CD4-positive, alpha-beta T cell treated with Interleukin-10 for 1 hour (primary cell): ENCODE measurements at regions not wholly inside any gene's neighbourhood (a gene's known extent, or its start where the extent isn't known, plus 50 kb on each side); places are given as distances from the start of the nearest gene placed in this dataset.

ENCODE experiments used
- DNase-seq: peaks from one replicate; pipeline ENCODE4 v3.0.0-alpha.2; 2020

DNA sequence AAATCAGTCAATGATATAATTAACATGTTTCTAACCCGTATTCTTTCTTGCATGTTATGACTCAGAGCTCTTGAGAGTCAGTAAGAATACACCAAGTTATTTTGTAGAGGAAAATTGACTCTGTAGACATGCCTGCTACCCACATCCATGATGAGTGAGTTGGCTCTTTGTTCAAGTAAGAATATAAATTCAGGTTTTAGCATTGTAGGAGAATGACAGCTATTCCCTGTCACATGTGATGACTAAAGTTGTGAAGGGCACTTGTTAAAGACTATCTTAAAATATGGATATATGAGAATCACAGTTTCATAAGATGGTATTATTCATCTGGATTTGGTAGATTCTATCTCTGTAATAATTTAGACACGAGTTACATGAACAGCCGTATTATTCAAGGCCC, 209.1 kb downstream of the CCDC59 start:
- DNase-seq: no peak

DNA sequence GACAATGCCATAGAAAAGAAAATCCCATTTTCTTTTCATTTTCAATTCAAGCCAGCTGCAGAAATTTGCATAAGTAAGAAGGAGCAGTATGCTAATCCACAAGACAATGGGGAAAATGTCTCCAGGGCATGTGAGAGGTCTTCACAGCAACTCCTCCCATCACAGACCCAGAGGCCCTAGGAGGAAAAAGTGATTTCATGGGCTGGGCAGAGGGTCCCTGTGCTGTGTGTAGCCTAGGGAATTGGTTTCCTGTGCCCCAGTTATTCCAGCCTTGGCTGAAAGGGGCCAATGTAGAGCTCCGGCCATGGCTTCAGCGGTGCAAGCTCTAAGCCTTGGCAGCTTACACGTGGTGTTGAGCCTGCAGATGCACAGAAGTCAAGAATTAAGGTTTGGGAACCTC, 211.4 kb downstream of the CCDC59 start:
- DNase-seq: no peak

DNA sequence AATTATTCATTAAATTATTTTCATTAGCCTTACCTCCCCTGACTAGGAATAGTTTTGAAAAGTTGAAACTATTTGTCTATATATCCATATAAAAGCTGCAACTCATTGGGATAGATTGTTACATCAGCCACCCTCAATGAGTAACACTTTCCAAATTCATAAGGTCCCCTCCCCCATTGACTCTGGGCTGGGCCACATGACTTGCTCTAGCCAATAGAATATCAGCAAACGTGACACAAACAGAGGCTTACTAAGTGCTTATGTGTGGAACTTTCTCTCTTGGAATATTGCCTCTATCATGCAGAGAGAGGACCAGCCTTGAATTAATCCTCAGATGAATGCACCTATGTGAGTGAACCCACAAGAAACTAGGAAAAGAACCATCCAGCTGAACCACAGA, 213.7 kb downstream of the CCDC59 start:
- DNase-seq: no peak

DNA sequence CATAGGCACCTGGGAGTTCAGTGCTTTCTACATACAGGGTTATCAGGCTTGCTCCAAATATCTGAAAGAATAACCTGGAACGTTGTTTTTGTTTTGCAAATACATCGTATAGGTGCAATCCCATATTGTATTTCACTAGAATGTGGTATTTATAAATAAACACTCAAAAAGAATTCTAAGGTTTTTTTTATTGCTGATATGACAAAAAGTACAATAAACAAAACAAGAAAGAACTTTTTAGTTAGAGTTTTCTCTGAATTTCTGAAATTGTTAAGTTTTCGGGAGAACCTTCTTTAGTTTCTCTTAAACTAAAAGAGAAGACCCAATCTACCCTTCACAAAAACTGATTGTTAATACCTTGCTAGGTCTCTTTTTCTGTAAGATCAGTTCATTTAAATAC, 225.8 kb downstream of the CCDC59 start:
- no peak for DNase-seq

DNA sequence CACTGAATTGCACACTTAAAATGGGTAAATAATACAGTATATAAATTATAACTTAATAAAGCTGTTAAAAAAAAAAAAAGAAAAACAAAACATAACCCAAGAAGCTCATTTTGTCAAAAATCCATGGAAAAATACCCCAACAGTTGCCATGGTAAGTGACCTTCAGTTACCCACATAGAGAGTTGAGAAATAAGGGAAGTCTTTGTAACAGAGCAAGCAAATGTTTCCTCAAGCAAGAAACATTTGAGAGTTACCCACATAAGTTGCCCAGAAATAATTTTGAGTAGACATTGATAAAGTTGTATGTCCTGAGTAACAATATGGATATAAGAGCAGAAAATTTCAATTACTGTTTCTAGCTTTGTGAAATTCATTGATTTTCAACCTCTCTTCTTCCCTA, 227.4 kb downstream of the CCDC59 start:
- no peak for DNase-seq

DNA sequence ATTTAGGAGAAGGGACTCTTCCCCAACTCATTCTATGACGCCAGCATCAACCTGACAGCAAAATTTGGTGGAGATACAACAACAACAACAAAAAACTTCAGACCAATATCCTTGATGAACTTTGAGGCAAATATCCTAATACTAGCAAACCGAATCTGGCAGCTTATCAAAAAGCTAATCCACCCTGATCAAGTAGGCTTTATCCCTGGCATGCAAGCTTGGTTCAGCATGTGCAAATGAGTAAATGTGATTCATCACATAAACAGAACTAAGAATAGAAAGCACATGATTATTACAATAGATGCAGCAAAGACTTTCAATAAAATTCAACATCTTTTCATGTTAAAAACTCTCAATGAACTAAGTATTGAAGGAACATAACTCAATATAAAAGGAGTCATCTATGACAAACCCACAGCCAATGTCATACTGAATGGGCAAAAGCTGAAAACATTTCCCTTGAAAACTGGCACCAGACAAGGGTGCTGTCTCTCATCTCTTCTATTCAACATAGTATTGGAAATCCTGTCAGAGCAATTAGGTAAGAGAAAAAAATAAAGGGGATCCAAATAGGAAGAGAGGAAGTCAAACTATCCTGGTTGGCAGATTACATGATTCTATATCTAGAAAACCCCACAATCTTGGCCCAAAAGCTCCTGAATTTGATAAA, 233.3 kb downstream of the CCDC59 start:
- no peak for DNase-seq

DNA sequence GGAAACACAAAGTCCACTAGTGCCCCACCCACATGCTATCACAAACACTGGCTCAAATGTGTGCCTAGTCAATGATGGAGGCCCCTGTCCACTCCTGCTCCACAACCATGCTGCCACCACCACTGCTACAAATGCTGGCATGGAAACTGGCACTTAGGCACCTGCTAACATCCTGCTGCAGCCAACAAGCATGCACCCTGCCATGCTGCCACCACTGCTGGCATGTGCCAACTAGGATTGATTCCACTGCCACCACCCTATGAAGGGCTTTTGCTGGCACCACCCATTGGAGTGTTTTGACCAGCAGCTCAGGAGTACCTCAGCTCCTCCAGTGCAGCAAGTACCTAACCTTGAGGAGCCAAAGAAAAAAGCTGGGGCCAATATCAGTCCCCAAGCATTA, 236.6 kb downstream of the CCDC59 start:
- DNase-seq: no peak

DNA sequence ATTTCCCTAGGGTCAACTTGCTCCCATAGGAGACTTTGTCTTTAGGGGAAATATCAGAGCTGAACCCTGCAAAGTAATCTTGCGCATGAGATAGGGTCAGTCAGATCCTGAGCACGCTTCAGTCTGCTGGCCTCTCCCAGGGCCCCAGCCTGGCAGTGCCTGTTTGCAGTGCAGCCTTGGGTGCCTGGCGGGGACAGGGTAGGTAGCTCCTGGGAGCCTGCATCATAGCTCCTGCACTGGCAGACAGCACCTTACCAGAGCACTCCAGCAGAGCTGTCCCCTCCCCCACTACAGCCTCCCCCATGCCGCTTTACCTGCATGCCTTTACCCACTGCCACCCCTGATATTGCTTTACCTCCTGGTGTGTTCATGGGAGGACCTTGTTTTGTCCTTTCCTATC, 237.3 kb downstream of the CCDC59 start:
- DNase-seq: no peak

DNA sequence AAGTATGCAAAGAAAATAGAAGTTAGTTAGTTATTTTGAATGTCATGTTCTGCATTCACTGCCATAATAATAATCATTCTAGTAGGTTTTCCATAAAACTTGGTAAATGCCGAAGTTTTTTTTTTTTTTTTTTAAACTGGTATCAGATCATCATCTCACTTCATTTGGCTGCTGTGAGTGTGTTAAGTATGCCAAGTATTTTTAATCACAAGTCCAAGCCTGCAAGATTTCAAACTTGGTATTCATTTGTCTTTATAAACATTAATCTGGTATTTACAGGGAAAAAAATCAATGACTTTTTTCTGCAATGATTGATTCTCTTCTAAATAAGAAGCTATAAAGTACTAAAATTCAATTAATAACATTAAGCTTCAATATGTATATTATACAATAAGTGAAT, 248.9 kb downstream of the CCDC59 start:
- DNase-seq: no peak

DNA sequence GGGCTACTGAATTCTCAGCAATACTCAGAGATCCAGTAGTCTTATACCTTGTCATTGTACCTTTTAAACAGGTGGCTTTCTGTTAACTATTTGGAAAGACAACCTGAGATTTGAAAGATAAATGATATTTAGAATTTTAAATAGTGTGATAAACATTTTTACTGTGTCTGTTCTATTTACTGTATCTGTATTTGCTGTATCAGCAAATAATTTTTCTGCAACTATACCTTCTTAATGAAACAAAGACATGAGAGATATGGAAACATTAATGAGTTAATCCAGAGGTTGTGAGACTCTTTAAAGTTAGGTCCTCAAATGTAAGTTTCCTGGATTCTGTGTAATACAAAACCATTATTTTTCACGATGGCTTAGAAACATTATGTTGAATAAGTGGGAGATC, 249.6 kb downstream of the CCDC59 start:
- DNase-seq: no peak

DNA sequence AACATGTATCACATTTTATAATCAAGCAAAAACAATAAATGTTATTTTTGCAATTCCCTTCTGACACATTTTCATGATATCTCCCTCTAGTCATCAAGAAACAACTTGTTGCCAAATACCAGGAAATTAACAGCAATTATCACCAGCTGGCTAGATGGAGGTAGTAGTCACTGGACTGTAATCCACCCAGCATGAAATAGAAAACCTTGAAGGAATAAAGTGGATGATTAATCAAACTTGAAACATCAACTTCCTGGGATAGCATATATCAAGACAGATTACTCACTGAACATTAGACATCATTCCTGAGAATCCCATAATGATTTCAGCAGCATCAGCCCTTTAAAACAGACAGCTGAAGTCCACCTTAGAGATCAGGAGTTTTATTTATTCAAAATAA, 259.0 kb downstream of the CCDC59 start:
- DNase-seq: no peak

DNA sequence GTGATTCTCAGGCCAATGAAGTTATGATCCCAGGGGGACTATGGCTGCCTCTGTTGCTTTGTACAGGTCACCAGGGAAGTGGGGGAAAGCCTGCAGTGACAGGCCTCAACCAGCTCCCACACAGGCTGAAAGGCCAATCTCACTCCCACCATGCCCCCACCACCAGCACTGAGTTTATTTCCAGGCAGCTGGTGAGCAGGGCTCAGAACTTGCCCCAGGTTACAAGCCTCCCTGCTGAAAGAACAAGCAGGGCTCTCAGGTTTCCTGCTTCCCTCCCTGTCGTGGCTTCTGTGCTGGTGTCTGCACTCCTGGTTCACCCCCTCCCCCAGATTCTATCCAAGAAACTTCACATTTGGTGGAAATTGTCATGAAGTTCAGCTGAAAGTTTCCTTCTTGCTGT, 260.3 kb downstream of the CCDC59 start:
- DNase-seq: no peak

DNA sequence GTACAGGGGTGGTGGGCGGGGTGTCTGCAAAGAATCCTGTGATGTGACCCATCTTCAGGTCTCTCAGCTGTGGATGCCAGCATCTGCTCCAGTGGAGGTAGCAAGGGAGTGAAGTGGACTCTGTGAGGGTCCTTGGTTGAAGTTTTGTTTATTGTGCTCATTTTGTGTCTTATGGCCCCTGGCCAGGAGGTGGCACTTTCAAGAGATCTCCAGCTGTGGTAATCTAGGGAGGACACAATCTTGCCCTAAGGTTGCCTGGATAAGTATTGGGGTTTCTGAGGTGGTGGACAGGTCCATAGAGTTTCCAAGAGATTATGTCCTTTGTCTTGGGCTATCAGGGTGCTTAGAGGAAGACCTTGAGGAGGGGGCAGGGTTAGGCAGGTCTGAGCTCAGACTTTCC, 260.7 kb downstream of the CCDC59 start:
- no peak for DNase-seq

DNA sequence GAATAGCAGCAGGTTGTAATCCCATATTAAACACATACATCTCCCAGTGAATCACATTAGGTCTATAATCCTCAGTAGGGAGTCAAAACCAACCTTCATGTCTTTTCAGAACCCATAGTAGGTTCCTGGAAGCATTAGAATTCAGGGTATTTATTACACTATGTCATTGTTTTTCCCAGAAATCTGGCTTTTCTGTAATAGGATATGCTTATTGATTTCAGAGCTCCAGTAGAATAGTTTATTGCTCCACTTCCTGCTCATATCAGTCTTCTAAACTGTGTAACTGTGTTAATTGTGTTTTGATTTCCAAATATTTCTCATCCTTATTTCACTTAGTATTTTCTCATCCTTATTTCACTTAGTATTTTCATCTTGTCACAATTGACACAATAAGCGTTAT, 268.0 kb downstream of the CCDC59 start:
- no peak for DNase-seq

DNA sequence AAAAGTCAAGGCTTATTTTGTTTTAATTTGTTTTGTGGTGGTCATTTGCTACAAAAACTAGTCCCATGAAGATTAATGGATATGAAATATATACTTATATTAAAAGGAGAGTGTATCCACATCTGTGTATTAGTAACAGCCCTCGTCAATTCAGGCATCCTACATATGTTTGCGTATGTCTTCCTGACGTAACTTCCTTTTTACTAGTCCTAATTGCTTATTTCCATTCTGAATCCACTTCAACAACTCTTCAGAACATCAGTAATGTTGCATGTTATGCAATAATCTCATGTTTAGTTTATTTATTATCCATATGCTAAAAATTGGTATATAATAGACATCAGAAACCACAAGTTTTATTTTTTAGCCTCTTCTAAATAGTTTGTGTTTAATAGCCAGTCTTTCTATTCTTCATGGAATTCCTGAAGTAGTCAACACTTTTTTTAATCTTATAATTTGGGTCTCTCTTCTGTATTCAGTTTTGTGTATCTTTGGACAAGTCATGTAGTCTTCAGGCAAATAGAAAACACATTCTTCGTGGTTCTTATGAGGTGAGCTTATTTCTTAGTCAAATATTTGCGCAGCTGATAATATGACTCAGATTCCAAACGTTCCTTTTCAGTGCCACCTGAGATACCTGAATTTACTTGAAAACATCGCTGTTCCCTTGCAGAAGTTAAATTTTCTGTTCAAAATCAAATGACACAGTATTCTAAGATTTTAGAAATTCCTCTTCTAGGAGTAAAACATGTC, 268.6 kb downstream of the CCDC59 start:
- DNase-seq: no peak

DNA sequence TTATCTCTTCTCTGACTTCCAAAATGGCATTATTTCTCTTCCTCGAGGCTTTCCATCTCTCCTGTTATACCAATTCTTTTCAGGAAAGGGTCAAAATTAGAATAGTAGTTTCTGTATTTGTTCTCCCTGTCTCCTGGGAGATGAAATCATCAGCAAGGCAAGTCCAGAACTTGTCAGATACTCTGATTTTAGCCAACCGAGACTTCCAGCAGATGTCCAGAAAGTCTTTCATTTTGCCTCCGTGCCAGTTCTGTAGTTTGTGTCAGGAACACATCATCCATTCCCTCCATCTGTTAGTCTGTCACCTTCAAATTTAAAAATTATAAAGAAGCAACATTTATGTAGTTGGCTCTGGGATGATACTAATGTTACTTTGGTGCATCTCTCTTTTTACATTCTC, 275.7 kb downstream of the CCDC59 start:
- no peak for DNase-seq

DNA sequence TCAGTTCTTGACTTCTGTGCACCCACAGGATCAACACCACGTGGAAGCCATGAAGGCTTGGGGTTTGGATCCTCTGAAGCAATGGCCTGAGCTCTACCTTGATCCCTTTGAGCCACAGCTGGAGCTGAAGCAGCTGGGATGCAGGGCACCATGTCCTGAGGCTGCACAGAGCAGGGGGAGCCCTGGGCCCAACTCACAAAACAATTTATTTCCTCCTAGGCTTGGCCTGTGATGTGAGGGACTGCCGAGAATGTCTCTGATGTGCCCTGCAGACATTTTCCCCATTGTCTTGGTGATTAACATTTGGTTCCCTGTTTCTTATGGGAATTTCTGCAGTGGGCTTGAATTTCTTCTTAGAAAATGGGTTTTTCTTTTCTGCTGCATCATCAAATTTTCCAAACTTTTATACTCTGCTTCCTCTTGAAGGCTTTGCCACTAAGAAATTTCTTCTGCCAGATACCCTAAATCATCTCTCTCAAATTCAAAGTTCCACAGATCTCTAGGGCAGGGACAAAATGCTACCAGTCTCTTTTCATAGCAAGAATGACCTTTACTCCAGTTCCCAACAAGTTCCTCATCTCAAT, 288.2 kb downstream of the CCDC59 start:
- no peak for DNase-seq

DNA sequence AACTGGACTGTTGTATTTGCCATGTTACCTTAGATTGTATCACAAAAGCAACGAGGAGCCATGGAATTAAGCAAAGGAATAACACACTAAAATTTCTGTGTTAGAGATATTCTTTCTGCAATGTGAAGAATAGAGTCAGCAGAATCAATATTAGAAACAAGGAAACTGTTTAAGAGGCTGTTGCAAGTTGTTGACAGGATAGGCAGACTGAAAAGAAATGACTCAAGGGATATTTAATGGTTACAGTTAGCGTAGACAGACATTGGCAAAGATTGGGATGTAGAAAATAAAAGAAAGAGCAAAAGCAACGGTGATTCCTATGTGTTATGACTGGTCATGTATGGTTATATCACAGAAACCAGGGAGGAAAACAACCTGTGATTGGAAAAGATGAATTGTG, 299.0 kb upstream of the PPFIA2 start:
- no peak for DNase-seq

DNA sequence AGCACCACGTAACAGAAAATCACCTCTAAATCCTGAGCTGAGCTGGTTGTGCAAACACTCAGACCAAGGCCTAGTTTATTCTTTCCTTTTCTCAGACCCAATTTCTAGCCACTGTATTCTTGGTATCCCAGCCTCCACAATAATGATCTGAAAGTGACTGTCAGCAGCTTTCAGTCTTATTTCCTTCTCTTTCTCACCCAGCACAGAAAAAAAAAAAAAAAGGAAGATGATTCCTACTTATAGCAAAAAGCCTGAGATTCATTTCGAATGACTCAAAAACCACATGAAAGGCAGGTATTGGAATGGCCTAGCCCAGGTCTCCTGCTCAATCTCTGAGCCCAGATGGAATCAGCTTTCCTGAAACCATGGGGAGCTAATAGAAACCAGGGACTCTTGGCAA, 298.6 kb upstream of the PPFIA2 start:
- DNase-seq: no peak

DNA sequence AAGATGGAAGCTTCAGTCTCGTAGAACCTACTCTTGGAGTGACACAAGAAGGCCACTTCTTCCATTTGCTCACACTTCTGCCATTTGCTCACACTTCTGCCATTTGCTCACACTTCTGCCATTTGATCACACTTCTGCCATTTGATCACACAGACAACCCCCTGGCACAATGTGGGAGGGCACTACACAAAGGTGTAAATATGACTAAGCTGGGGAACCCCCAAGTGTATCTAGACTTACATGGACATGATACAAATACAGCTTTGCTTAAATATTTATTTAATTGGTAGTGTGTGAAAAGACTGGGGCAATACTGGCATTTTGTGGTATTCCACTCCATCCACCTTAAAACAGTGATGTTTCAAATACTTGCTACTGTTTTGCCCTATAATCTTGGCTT, 296.2 kb upstream of the PPFIA2 start:
- no peak for DNase-seq

DNA sequence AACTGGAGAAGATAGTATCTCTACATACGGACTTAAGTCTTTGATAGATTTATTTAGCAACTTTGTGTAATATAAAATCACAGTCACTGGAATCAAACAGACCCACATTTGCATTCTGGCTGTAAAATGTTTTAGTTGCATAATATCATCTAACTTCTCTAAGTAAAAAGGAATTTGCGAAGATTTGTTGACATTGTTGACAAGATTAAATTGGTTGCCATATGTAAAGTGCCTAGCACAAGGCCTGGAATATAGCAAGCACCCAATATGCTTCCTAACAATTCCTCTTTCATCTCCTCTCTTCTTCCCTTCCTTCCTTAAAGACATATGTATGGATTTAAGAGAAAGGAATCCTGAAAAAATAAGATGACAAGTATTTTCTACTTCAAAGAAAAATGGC, 295.4 kb upstream of the PPFIA2 start:
- DNase-seq: no peak

DNA sequence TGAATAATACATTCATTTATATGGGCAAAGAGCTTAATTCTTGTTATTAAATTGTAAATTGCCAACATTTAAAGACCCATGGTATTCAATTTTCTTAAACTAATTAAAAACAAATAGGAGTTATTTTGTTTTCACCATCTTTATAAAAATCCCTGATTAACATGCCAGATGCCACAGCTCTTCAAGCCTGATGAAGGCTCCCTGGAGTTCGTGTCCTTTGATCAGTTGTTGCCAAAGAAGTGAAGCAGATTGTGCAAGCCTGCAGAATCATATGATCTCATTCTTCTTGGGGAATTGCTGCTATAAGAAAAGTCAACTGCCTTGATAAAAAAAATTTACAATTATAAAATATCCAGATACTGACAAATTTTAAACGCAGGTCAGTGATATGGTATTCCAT, 288.3 kb upstream of the PPFIA2 start:
- no peak for DNase-seq

DNA sequence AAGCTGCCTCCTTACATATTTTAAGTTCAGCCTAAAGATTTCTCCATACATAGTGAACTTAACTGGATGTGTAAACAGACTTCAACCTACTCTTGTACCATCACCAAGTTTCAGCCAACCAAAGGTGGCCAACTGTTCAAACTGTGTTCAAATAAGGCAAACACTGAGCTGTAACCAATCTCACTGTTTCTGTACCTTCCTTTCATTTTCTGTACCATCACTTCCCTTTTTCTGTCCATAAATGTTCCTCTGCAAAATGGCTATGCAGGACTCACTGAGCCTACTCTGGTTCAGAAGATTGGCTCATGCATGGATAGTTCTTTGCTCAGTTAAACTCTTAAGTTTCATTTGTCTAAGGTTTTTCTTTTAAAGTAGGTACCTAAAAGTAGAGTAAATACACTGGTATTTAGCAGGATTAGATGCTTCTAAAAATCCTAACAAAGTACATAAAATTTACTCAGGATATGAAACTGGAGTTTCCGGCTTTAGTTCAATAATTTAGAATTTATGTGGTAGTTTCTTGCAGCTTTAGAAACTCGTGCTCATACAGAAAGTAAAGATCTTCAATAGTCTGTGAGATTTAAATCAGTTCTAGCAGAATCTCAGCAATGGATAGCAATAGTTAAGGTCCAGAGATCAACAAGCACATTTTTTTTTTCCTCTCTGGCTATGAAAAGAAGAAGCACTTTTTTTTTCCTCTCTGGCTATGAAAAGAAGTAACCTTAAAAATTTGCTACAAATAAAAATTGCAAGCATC, 282.0 kb upstream of the PPFIA2 start:
- no peak for DNase-seq

DNA sequence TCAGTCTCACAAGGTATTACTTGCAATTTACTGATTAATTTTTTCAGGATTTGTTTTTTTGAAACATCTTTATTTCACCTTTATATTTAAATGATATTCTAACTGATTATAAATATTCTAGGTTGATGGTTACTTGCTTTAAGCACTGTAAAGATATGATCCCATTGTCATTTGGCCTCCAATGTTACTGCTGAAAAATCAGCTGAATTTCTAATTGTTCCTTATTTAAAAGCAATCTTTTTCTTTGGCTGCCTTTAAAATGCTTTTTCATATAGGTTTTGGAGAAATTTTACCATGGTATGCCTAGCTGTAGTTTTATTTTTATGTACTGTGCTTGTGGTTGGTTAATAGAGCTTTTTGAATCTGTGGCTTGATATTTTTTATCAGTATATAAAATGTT, 275.6 kb upstream of the PPFIA2 start:
- DNase-seq: no peak
